ENCODE measurements at regions not wholly inside any gene's neighbourhood (a gene's known extent, or its start where the extent isn't known, plus 50 kb on each side); places are given as distances from the start of the nearest gene placed in this dataset.
"Not testable (repeated sequence)": the region's sequence is repeated elsewhere in the genome, so short reads cannot be mapped to it uniquely, and the experiment has no call there.

DNA sequence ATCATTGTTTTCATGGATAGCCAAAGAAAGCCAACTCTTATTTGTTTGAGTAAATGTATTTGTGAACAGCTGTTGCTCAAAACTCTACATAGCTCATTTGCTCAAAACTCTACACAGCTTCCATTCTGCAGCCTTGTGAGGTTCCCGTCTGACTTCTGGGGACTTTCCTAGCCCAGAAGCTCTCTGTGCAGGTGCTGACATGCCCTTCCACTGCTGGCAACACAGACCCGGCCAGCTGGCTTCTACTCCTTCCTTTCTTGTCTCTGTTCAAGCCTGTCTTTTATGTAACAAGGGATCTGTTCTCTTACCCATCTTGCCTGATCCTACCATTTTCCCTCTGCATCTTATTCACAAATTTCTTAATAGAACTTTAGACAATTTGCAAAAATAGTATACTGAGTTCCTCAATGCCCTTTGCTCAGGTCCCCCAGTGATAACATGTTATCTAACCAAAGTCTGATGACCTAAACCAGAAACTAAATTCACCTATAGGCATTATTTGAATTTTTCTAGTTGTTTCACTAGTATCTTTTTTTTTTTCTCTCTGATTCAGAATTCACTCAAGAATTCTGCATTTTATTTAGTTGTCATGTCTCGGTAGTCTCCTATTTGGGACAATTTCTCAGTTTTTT, 556.5 kb upstream of the SEMA6A start:
- FAIRE-seq (no peak), DNase-seq (no peak)
- Histone ChIP-seq H3K27me3 (ENCODE audit: control insufficient read depth in 3 of 3, insufficient read depth in 3 of 3, low read length in 3 of 3) (no peaks in the 10 kb centered on the region), H3K4me1 (ENCODE audit: control insufficient read depth in 3 of 3, insufficient read depth in 2 of 3, low read depth in 1 of 3, low read length in 2 of 3) (no peaks in the 10 kb centered on the region), H3K9me3 (ENCODE audit: control insufficient read depth in 2 of 2, insufficient read depth in 1 of 2, low read depth in 1 of 2, low read length in 1 of 2) (no peaks in the 10 kb centered on the region), H3K4me3 (ENCODE audit: low read depth in 1 of 3, low read length in 3 of 3) (no peak overlapping the region), H3K36me3 (ENCODE audit: control insufficient read depth in 3 of 3, insufficient read depth in 2 of 3, low read depth in 1 of 3, low read length in 3 of 3) (no peaks in the 10 kb centered on the region), H3K27ac (ENCODE audit: low read depth in 1 of 3, low read length in 2 of 3) (no peak overlapping the region)
- 55 to 69% (median 57%) methylated on average over 3 of the region's 3 CpGs for WGBS, 3 donors

DNA sequence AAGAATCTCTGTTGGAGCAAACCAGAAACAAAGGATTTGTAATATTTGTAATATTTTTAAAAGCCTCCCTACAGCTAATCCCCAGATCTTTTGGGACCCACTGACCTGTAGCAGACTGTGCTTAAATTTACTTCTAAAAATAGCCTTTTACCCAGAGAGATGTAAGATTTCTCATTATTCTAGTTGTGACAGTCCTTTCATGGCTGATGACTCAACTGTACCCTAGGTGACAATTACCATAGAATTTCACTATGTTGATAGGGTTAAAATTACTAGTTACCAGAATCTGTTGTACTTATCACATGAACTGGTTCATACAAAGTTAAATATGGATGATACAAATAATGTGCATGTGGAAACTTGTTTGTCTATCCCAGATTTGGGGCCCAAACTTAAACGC, 543.9 kb upstream of the SEMA6A start:
- FAIRE-seq = no peak
- Histone ChIP-seq H3K36me3 (ENCODE audit: control insufficient read depth in 3 of 3, insufficient read depth in 2 of 3, low read depth in 1 of 3, low read length in 3 of 3) (no peaks in the 10 kb centered on the region), H3K4me1 (ENCODE audit: control insufficient read depth in 3 of 3, insufficient read depth in 2 of 3, low read depth in 1 of 3, low read length in 2 of 3) (no peaks in the 10 kb centered on the region), H3K4me3 (ENCODE audit: low read depth in 1 of 3, low read length in 3 of 3) (no peak overlapping the region), H3K27ac (ENCODE audit: low read depth in 1 of 3, low read length in 2 of 3) (no peak overlapping the region), H3K27me3 (ENCODE audit: control insufficient read depth in 3 of 3, insufficient read depth in 3 of 3, low read length in 3 of 3) (no peaks in the 10 kb centered on the region), H3K9me3 (ENCODE audit: control insufficient read depth in 2 of 2, insufficient read depth in 1 of 2, low read depth in 1 of 2, low read length in 1 of 2) (peaks cover 0 to 4% of the 10 kb centered on the region in 2 donors)
- DNase-seq = no peak
- 86 to 94% (median 87%) methylated on average over 1 of the region's 1 CpG for WGBS, 3 donors

DNA sequence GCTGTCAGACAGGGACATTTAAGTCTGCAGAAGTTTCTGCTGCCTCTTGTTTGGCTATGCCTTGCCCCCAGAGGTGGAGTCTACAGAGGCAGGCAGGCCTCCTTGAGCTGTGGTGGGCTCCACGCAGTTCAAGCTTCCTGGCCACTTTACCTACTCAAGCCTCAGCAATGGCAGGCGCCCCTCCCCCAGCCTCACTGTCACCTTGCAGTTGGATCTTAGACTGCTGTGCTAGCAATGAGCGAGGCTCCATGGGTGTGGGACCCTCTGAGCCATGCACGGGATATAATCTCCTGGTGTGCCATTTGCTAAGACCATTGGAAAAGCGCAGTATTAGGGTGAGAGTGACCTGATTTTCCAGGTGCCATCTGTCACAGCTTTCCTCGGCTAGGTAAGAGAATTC, 542.7 kb upstream of the SEMA6A start:
- not testable (repeated sequence) for FAIRE-seq; H3K27me3 ChIP-seq (ENCODE audit: control insufficient read depth in 3 of 3, insufficient read depth in 3 of 3, low read length in 3 of 3); H3K9me3 ChIP-seq (ENCODE audit: control insufficient read depth in 2 of 2, insufficient read depth in 1 of 2, low read depth in 1 of 2, low read length in 1 of 2); H3K27ac ChIP-seq (ENCODE audit: low read depth in 1 of 3, low read length in 2 of 3); DNase-seq; H3K4me1 ChIP-seq (ENCODE audit: control insufficient read depth in 3 of 3, insufficient read depth in 2 of 3, low read depth in 1 of 3, low read length in 2 of 3); H3K36me3 ChIP-seq (ENCODE audit: control insufficient read depth in 3 of 3, insufficient read depth in 2 of 3, low read depth in 1 of 3, low read length in 3 of 3); H3K4me3 ChIP-seq (ENCODE audit: low read depth in 1 of 3, low read length in 3 of 3)
- WGBS, 3 donors = 67 to 77% (median 76%) methylated on average over 6 of the region's 6 CpGs

DNA sequence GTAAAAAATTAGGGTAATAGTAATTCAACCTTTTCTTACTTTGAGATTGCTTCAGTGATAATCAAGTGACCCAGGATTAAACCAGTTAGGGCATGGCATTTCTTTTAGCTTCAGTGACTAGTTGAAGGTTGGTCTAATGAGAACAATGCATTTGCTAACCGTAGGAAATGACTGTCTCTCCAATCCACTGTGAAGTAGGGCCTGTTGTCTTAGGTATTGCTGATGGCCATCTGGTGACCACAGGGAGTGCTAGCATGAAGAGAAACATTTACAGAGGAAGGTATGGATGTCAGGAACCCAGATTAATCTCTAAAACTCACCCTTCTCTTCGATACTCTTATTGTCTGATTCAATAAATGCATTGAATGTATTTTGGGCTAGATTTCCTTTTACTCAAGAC, 535.9 kb upstream of the SEMA6A start:
- Histone ChIP-seq H3K27me3 (ENCODE audit: control insufficient read depth in 3 of 3, insufficient read depth in 3 of 3, low read length in 3 of 3) (no peaks in the 10 kb centered on the region), H3K4me1 (ENCODE audit: control insufficient read depth in 3 of 3, insufficient read depth in 2 of 3, low read depth in 1 of 3, low read length in 2 of 3) (no peaks in the 10 kb centered on the region), H3K4me3 (ENCODE audit: low read depth in 1 of 3, low read length in 3 of 3) (no peak overlapping the region), H3K27ac (ENCODE audit: low read depth in 1 of 3, low read length in 2 of 3) (no peak overlapping the region), H3K36me3 (ENCODE audit: control insufficient read depth in 3 of 3, insufficient read depth in 2 of 3, low read depth in 1 of 3, low read length in 3 of 3) (no peaks in the 10 kb centered on the region), H3K9me3 (ENCODE audit: control insufficient read depth in 2 of 2, insufficient read depth in 1 of 2, low read depth in 1 of 2, low read length in 1 of 2) (no peaks in the 10 kb centered on the region)
- DNase-seq (no peak), FAIRE-seq (no peak)
- WGBS, 3 donors = 85 to 94% (median 88%) methylated on average over 2 of the region's 2 CpGs

DNA sequence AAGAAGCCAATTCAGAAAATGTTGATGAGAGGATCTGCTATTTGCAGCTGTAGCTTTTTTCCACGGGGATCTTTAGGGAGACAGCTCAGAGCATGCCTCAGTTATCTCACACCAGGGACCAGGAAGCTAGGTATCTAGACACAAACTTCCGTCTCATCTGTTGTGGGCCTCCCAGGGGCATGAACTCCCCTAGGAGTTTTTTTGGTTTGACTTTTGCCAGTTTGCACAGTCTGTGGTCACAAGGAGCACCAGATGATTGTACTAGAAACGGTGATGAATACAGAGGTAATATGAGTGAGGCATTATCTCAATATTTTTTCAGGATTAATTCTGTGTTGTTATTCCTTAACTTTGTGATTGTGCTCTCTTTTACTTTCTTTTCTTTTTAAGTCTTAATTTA, 533.2 kb upstream of the SEMA6A start:
- Histone ChIP-seq H3K4me1 (ENCODE audit: control insufficient read depth in 3 of 3, insufficient read depth in 2 of 3, low read depth in 1 of 3, low read length in 2 of 3) (no peaks in the 10 kb centered on the region), H3K4me3 (ENCODE audit: low read depth in 1 of 3, low read length in 3 of 3) (no peak overlapping the region), H3K27me3 (ENCODE audit: control insufficient read depth in 3 of 3, insufficient read depth in 3 of 3, low read length in 3 of 3) (no peaks in the 10 kb centered on the region), H3K9me3 (ENCODE audit: control insufficient read depth in 2 of 2, insufficient read depth in 1 of 2, low read depth in 1 of 2, low read length in 1 of 2) (no peaks in the 10 kb centered on the region), H3K27ac (ENCODE audit: low read depth in 1 of 3, low read length in 2 of 3) (no peak overlapping the region), H3K36me3 (ENCODE audit: control insufficient read depth in 3 of 3, insufficient read depth in 2 of 3, low read depth in 1 of 3, low read length in 3 of 3) (no peaks in the 10 kb centered on the region)
- DNase-seq (no peak), FAIRE-seq (no peak)
- 65 to 77% (median 67%) methylated on average over 3 of the region's 3 CpGs for WGBS, 3 donors

DNA sequence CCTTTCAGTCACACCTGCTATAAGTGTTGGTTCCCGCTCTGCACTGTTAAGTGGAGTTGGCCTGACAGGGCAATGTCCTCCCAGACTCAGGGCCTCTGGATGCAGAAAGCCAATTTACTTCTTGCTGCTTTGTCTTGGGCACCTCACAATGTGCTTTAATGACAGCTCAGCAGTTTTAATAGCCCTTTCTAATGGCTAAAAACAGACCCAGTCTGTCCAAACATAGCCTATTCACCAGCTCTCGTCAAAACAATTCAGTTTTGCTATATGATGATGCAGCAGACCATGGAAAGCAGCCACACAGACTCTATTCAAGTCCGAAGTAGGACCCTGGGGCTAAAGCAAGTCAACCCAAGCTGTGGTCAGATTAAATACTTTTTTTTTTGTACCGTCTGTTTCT, 529.1 kb upstream of the SEMA6A start:
- FAIRE-seq (no peak), DNase-seq (no peak)
- Histone ChIP-seq H3K27ac (ENCODE audit: low read depth in 1 of 3, low read length in 2 of 3) (no peak overlapping the region), H3K36me3 (ENCODE audit: control insufficient read depth in 3 of 3, insufficient read depth in 2 of 3, low read depth in 1 of 3, low read length in 3 of 3) (no peaks in the 10 kb centered on the region), H3K27me3 (ENCODE audit: control insufficient read depth in 3 of 3, insufficient read depth in 3 of 3, low read length in 3 of 3) (no peaks in the 10 kb centered on the region), H3K9me3 (ENCODE audit: control insufficient read depth in 2 of 2, insufficient read depth in 1 of 2, low read depth in 1 of 2, low read length in 1 of 2) (no peaks in the 10 kb centered on the region), H3K4me3 (ENCODE audit: low read depth in 1 of 3, low read length in 3 of 3) (no peak overlapping the region), H3K4me1 (ENCODE audit: control insufficient read depth in 3 of 3, insufficient read depth in 2 of 3, low read depth in 1 of 3, low read length in 2 of 3) (no peaks in the 10 kb centered on the region)
- WGBS, 3 donors = 78 to 83% (median 79%) methylated on average over 4 of the region's 4 CpGs

DNA sequence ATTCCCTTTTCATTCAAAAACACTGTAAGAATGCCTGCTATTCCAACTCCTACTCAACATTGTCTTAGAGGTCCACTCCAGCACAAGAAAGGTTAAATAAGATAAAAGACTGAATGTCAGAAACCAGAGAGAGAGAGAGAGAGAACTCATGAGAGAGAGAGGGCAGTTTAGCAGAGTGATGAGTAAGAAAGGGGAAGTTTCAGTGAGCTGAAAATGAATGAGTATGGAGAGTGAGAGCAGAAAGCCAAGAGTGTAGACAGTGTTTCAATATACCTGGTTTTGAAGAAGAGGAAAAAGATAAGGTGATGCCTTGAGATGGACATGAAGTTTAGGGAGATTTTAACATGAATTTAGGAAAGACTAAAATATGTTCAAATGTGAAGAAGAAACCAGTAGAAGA, 528.0 kb upstream of the SEMA6A start:
- no peaks in the 10 kb centered on the region for H3K27me3 ChIP-seq (ENCODE audit: control insufficient read depth in 3 of 3, insufficient read depth in 3 of 3, low read length in 3 of 3)
- no peak overlapping the region for H3K4me3 ChIP-seq (ENCODE audit: low read depth in 1 of 3, low read length in 3 of 3)
- no peak for FAIRE-seq

DNA sequence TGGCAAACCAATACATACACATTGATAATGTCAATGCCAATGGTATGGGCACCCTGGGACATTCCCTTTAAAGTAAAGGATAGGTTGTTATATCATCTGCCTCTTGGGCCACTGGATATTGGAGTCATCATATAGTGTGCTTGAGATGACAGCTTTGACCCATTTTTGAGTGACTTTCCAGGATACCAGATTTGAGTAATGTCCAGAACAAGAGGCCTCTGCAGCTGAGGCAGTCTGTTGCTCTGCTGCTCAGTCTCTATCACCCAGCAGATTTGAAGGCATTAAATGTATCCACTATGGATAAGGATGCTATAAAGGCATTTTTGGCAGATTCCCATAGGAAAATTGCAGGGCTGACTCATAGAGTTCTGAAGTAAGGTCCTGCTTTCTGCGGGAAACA, 525.6 kb upstream of the SEMA6A start:
- DNase-seq (no peak), FAIRE-seq (no peak)
- H3K36me3 ChIP-seq (ENCODE audit: control insufficient read depth in 3 of 3, insufficient read depth in 2 of 3, low read depth in 1 of 3, low read length in 3 of 3) = no peaks in the 10 kb centered on the region
- H3K4me1 ChIP-seq (ENCODE audit: control insufficient read depth in 3 of 3, insufficient read depth in 2 of 3, low read depth in 1 of 3, low read length in 2 of 3) = no peaks in the 10 kb centered on the region
- no peak overlapping the region for H3K27ac ChIP-seq (ENCODE audit: low read depth in 1 of 3, low read length in 2 of 3)
- H3K4me3 ChIP-seq (ENCODE audit: low read depth in 1 of 3, low read length in 3 of 3) = no peak overlapping the region
- no peaks in the 10 kb centered on the region for H3K9me3 ChIP-seq (ENCODE audit: control insufficient read depth in 2 of 2, insufficient read depth in 1 of 2, low read depth in 1 of 2, low read length in 1 of 2)
- no peaks in the 10 kb centered on the region for H3K27me3 ChIP-seq (ENCODE audit: control insufficient read depth in 3 of 3, insufficient read depth in 3 of 3, low read length in 3 of 3)
- 75 to 89% (median 86%) methylated on average over 1 of the region's 1 CpG for WGBS, 3 donors

More for the DNA sequence above, 528.0 kb upstream of the SEMA6A start:
- DNase-seq = no peak
- Histone ChIP-seq H3K4me1 (ENCODE audit: control insufficient read depth in 3 of 3, insufficient read depth in 2 of 3, low read depth in 1 of 3, low read length in 2 of 3) (no peaks in the 10 kb centered on the region), H3K27ac (ENCODE audit: low read depth in 1 of 3, low read length in 2 of 3) (no peak overlapping the region), H3K9me3 (ENCODE audit: control insufficient read depth in 2 of 2, insufficient read depth in 1 of 2, low read depth in 1 of 2, low read length in 1 of 2) (no peaks in the 10 kb centered on the region), H3K36me3 (ENCODE audit: control insufficient read depth in 3 of 3, insufficient read depth in 2 of 3, low read depth in 1 of 3, low read length in 3 of 3) (no peaks in the 10 kb centered on the region)

DNA sequence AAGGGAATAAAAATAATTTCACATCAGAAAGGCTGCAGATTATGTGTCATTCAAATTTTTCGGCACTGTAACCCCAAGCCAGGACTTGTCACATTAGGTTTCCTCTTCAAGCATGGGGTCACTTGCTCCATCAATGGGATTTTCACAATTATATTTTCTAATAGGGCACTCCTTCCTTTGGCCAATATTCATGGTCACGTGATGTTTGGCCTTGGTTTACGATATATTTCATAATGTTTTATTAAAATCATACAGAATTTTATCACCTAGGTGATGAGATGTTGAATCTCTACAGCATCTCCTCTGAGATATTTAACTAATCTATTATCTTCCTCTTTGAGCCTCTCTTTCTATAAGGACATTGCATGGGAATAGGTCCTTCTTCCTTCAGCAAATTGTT, 523.5 kb upstream of the SEMA6A start:
- Histone ChIP-seq H3K27me3 (ENCODE audit: control insufficient read depth in 3 of 3, insufficient read depth in 3 of 3, low read length in 3 of 3) (no peaks in the 10 kb centered on the region), H3K4me3 (ENCODE audit: low read depth in 1 of 3, low read length in 3 of 3) (no peak overlapping the region), H3K27ac (ENCODE audit: low read depth in 1 of 3, low read length in 2 of 3) (no peak overlapping the region), H3K4me1 (ENCODE audit: control insufficient read depth in 3 of 3, insufficient read depth in 2 of 3, low read depth in 1 of 3, low read length in 2 of 3) (no peaks in the 10 kb centered on the region), H3K36me3 (ENCODE audit: control insufficient read depth in 3 of 3, insufficient read depth in 2 of 3, low read depth in 1 of 3, low read length in 3 of 3) (no peaks in the 10 kb centered on the region), H3K9me3 (ENCODE audit: control insufficient read depth in 2 of 2, insufficient read depth in 1 of 2, low read depth in 1 of 2, low read length in 1 of 2) (no peaks in the 10 kb centered on the region)
- WGBS, 3 donors = 73 to 93% (median 75%) methylated on average over 3 of the region's 3 CpGs
- DNase-seq (no peak), FAIRE-seq (no peak)
